ENCODE measurements at regions not wholly inside any gene's neighbourhood (a gene's known extent, or its start where the extent isn't known, plus 50 kb on each side); places are given as distances from the start of the nearest gene placed in this dataset.

- no peak for DNase-seq
- no peak overlapping the region for H3K4me3 ChIP-seq (ENCODE audit: low read depth, low read length)
- no peaks in the 10 kb centered on the region for H3K9me3 ChIP-seq (ENCODE audit: severe bottlenecking)
Observed at GRCh38 chr3:147152476-147152875, 253.9 kb downstream of the ZIC4 start.

GRCh38 chr3:147141516-147142288, 264.6 kb downstream of the ZIC4 start:
- no peak for TF ChIP-seq CTCF (IDR thresholded peaks at IDR 0.05; ENCODE audit: low read depth, low read length)
- Histone ChIP-seq H3K27ac (no peak overlapping the region), H3K9me3 (ENCODE audit: severe bottlenecking) (no peaks in the 10 kb centered on the region), H3K4me3 (ENCODE audit: low read depth, low read length) (no peak overlapping the region), H3K36me3 (no peaks in the 10 kb centered on the region), H3K27me3 (ENCODE audit: insufficient read depth, low read depth, severe bottlenecking) (no peaks in the 10 kb centered on the region)
- DNase-seq: no peak

More at GRCh38 chr3:147152476-147152875, 253.9 kb downstream of the ZIC4 start:
- no peak for TF ChIP-seq CTCF (IDR thresholded peaks at IDR 0.05; ENCODE audit: low read depth, low read length)
- H3K27ac ChIP-seq: no peak overlapping the region
- no peaks in the 10 kb centered on the region for H3K27me3 ChIP-seq (ENCODE audit: insufficient read depth, low read depth, severe bottlenecking)
- no peaks in the 10 kb centered on the region for H3K36me3 ChIP-seq

- no peaks in the 10 kb centered on the region for H3K9me3 ChIP-seq (ENCODE audit: severe bottlenecking)
- no peak for DNase-seq
- no peak overlapping the region for H3K4me3 ChIP-seq (ENCODE audit: low read depth, low read length)
- no peak overlapping the region for H3K27ac ChIP-seq
- H3K36me3 ChIP-seq: no peaks in the 10 kb centered on the region
- TF ChIP-seq CTCF (IDR thresholded peaks at IDR 0.05; ENCODE audit: low read depth, low read length): no peak
- H3K27me3 ChIP-seq (ENCODE audit: insufficient read depth, low read depth, severe bottlenecking): no peaks in the 10 kb centered on the region
Observed at GRCh38 chr3:147139341-147139740, 267.0 kb downstream of the ZIC4 start.

GRCh38 chr3:147132168-147132567, 274.2 kb downstream of the ZIC4 start:
- TF ChIP-seq CTCF (IDR thresholded peaks at IDR 0.05; ENCODE audit: low read depth, low read length): no peak
- no peak for DNase-seq

GRCh38 chr3:147130461-147130860, 275.9 kb downstream of the ZIC4 start:
- no peaks in the 10 kb centered on the region for H3K9me3 ChIP-seq (ENCODE audit: severe bottlenecking)
- H3K27me3 ChIP-seq (ENCODE audit: insufficient read depth, low read depth, severe bottlenecking): no peaks in the 10 kb centered on the region
- no peaks in the 10 kb centered on the region for H3K36me3 ChIP-seq
- no peak for DNase-seq
- no peak overlapping the region for H3K27ac ChIP-seq
- TF ChIP-seq CTCF (IDR thresholded peaks at IDR 0.05; ENCODE audit: low read depth, low read length): no peak
- no peak overlapping the region for H3K4me3 ChIP-seq (ENCODE audit: low read depth, low read length)

More at GRCh38 chr3:147132168-147132567, 274.2 kb downstream of the ZIC4 start:
- H3K27ac ChIP-seq: no peak overlapping the region
- no peak overlapping the region for H3K4me3 ChIP-seq (ENCODE audit: low read depth, low read length)
- H3K9me3 ChIP-seq (ENCODE audit: severe bottlenecking): no peaks in the 10 kb centered on the region
- no peaks in the 10 kb centered on the region for H3K36me3 ChIP-seq
- no peaks in the 10 kb centered on the region for H3K27me3 ChIP-seq (ENCODE audit: insufficient read depth, low read depth, severe bottlenecking)

- no peaks in the 10 kb centered on the region for H3K27me3 ChIP-seq (ENCODE audit: insufficient read depth, low read depth, severe bottlenecking)
- H3K27ac ChIP-seq: no peak overlapping the region
- H3K36me3 ChIP-seq: no peaks in the 10 kb centered on the region
- no peak for TF ChIP-seq CTCF (IDR thresholded peaks at IDR 0.05; ENCODE audit: low read depth, low read length)
- DNase-seq: no peak
- H3K4me3 ChIP-seq (ENCODE audit: low read depth, low read length): no peak overlapping the region
- H3K9me3 ChIP-seq (ENCODE audit: severe bottlenecking): no peaks in the 10 kb centered on the region
Observed at GRCh38 chr3:147129665-147130064, 276.7 kb downstream of the ZIC4 start.
